ENCODE measurements at regions not wholly inside any gene's neighbourhood (a gene's known extent, or its start where the extent isn't known, plus 50 kb on each side); places are given as distances from the start of the nearest gene placed in this dataset.

- Histone ChIP-seq H2AFZ (ENCODE audit: low read length) (no peak overlapping the region), H3K27ac (ENCODE audit: extremely low read length, insufficient read depth, low read length) (no peak overlapping the region), H4K20me1 (ENCODE audit: insufficient read depth, low read length) (no peaks in the 10 kb centered on the region), H3K9me3 (ENCODE audit: low read length) (no peaks in the 10 kb centered on the region), H3K36me3 (replicated peaks in 1 of 2; ENCODE audit: control insufficient read depth in 1 of 2, insufficient read depth in 2 of 2, low read length in 2 of 2) (no peaks in the 10 kb centered on the region), H3K79me2 (ENCODE audit: insufficient read depth, low read length) (no peaks in the 10 kb centered on the region), H3K4me2 (ENCODE audit: low read depth, low read length) (no peak overlapping the region), H3K27me3 (ENCODE audit: control insufficient read depth in 1 of 2, insufficient read depth in 2 of 2, low read length in 2 of 2) (no peaks in the 10 kb centered on the region), H3K4me1 (ENCODE audit: insufficient read depth, low read length) (no peaks in the 10 kb centered on the region), H3K4me3 (replicated peaks in 1 of 3; ENCODE audit: insufficient read depth in 1 of 3, low read depth in 2 of 3, low read length in 3 of 3) (no peak overlapping the region), H3K9ac (ENCODE audit: insufficient read depth, low read depth, low read length) (no peak overlapping the region)
- no peak for FAIRE-seq
- ATAC-seq = no peak
- TF ChIP-seq SALL1 (CRISPR knock-in tag; IDR thresholded peaks at IDR 0.05) (no peak), CREB3 (CRISPR knock-in tag; IDR thresholded peaks at IDR 0.05) (no peak), GFI1 (CRISPR knock-in tag; IDR thresholded peaks at IDR 0.05; ENCODE audit: borderline replicate concordance) (no peak), PAWR (CRISPR knock-in tag; IDR thresholded peaks at IDR 0.05; ENCODE audit: borderline replicate concordance) (no peak), MAFG (CRISPR knock-in tag; IDR thresholded peaks at IDR 0.05) (no peak), ISX (CRISPR knock-in tag; conservative IDR thresholded peaks at IDR 0.05) (no peak)
- BruUV-seq (replicated peaks) = no TSS peak
- ChIA-PET POLR2A (no interaction called here), CTCF (ENCODE audit: low intra/inter-chr PET ratio, low total read pairs) (no interaction called here)
- WGBS (ENCODE audit: low lambda C conversion rate) = 24% methylated on average over 5 of the region's 5 CpGs
- no peak for DNase-seq (ENCODE audit: low spot score)
- in situ Hi-C loops (cut with HindIII; ENCODE audit: extremely low pct_ligation_motif_present, low pct_unique_long_range_greater_than_20kb) (no loop called here), intact Hi-C loops (cut with micrococcal nuclease; ENCODE audit: unreplicated experiment) (no loop called here)
Observed at GRCh38 chr2:223433461-223433860, 168.7 kb downstream of the SCG2 start.

- no TSS peak for BruUV-seq (replicated peaks)
- no peak for DNase-seq (ENCODE audit: low spot score)
- ChIA-PET CTCF (ENCODE audit: low intra/inter-chr PET ratio, low total read pairs) (no interaction called here), POLR2A (no interaction called here)
- ATAC-seq = no peak
- no peak overlapping the region for H3K9ac ChIP-seq (ENCODE audit: insufficient read depth, low read depth, low read length)
- no peaks in the 10 kb centered on the region for H3K36me3 ChIP-seq (replicated peaks in 1 of 2; ENCODE audit: control insufficient read depth in 1 of 2, insufficient read depth in 2 of 2, low read length in 2 of 2)
- intact Hi-C loops (cut with micrococcal nuclease; ENCODE audit: unreplicated experiment) = no loop called here
- H2AFZ ChIP-seq (ENCODE audit: low read length) = no peak overlapping the region
- no peak overlapping the region for H3K4me3 ChIP-seq (replicated peaks in 1 of 3; ENCODE audit: insufficient read depth in 1 of 3, low read depth in 2 of 3, low read length in 3 of 3)
- no peak overlapping the region for H3K4me2 ChIP-seq (ENCODE audit: low read depth, low read length)
- FAIRE-seq = no peak
- H3K27me3 ChIP-seq (ENCODE audit: control insufficient read depth in 1 of 2, insufficient read depth in 2 of 2, low read length in 2 of 2) = no peaks in the 10 kb centered on the region
- H3K79me2 ChIP-seq (ENCODE audit: insufficient read depth, low read length) = no peaks in the 10 kb centered on the region
- no peaks in the 10 kb centered on the region for H4K20me1 ChIP-seq (ENCODE audit: insufficient read depth, low read length)
- H3K4me1 ChIP-seq (ENCODE audit: insufficient read depth, low read length) = no peaks in the 10 kb centered on the region
- in situ Hi-C loops (cut with HindIII; ENCODE audit: extremely low pct_ligation_motif_present, low pct_unique_long_range_greater_than_20kb) = no loop called here
- no peaks in the 10 kb centered on the region for H3K9me3 ChIP-seq (ENCODE audit: low read length)
- 18% methylated on average over 4 of the region's 4 CpGs for WGBS (ENCODE audit: low lambda C conversion rate)
- no peak overlapping the region for H3K27ac ChIP-seq (ENCODE audit: extremely low read length, insufficient read depth, low read length)
- TF ChIP-seq AKNA (CRISPR knock-in tag; IDR thresholded peaks at IDR 0.05; ENCODE audit: borderline replicate concordance) (no peak), PRPF4 (IDR thresholded peaks at IDR 0.05; ENCODE audit: low read depth, low read length, poor library complexity, severe bottlenecking) (no peak), ZIK1 (CRISPR knock-in tag; IDR thresholded peaks at IDR 0.05; ENCODE audit: borderline replicate concordance, low read depth) (no peak), ZNF891 (CRISPR knock-in tag; IDR thresholded peaks at IDR 0.05) (no peak), MZF1 (CRISPR knock-in tag; IDR thresholded peaks at IDR 0.05; ENCODE audit: borderline replicate concordance) (no peak), SRF (IDR thresholded peaks at IDR 0.05; ENCODE audit: low read depth, low read length) (no peak), HBP1 (CRISPR knock-in tag; IDR thresholded peaks at IDR 0.05; ENCODE audit: low read depth) (no peak)
Observed at GRCh38 chr2:223437788-223438187, 164.4 kb downstream of the SCG2 start.

Data from HepG2 (cell line).